ENCODE measurements at regions not wholly inside any gene's neighbourhood (a gene's known extent, or its start where the extent isn't known, plus 50 kb on each side); places are given as distances from the start of the nearest gene placed in this dataset.
"Not testable (repeated sequence)": the region's sequence is repeated elsewhere in the genome, so short reads cannot be mapped to it uniquely, and the experiment has no call there.

- Histone ChIP-seq H2AFZ (no peak overlapping the region), H3K79me2 (no peaks in the 10 kb centered on the region), H3K9ac (no peak overlapping the region), H3K4me3 (ENCODE audit: low read depth, low read length) (no peak overlapping the region), H3K4me2 (ENCODE audit: low read length) (no peak overlapping the region), H3K36me3 (ENCODE audit: control insufficient read depth, insufficient read depth, low read length) (no peaks in the 10 kb centered on the region), H3K4me1 (no peaks in the 10 kb centered on the region), H3K27ac (no peak overlapping the region), H3K9me3 (ENCODE audit: control insufficient read depth, low read length) (no peaks in the 10 kb centered on the region), H3K27me3 (ENCODE audit: control insufficient read depth, insufficient read depth, low read length) (no peaks in the 10 kb centered on the region)
- no peak for TF ChIP-seq CTCF (IDR thresholded peaks at IDR 0.05)
Measured at GRCh38 chr18:67455890-67456501, 60.5 kb downstream of the DSEL start.

GRCh38 chr18:67453901-67454300 lies 62.6 kb downstream of the DSEL start:
- H3K4me3 ChIP-seq (ENCODE audit: low read depth, low read length) = no peak overlapping the region
- H3K9ac ChIP-seq = no peak overlapping the region
- H3K36me3 ChIP-seq (ENCODE audit: control insufficient read depth, insufficient read depth, low read length) = no peaks in the 10 kb centered on the region
- TF ChIP-seq CTCF (IDR thresholded peaks at IDR 0.05) = no peak
- H3K9me3 ChIP-seq (ENCODE audit: control insufficient read depth, low read length) = no peaks in the 10 kb centered on the region
- no peaks in the 10 kb centered on the region for H3K4me1 ChIP-seq
- H3K27me3 ChIP-seq (ENCODE audit: control insufficient read depth, insufficient read depth, low read length) = no peaks in the 10 kb centered on the region
- H3K79me2 ChIP-seq = no peaks in the 10 kb centered on the region
- H3K4me2 ChIP-seq (ENCODE audit: low read length) = no peak overlapping the region
- no peak overlapping the region for H3K27ac ChIP-seq
- H2AFZ ChIP-seq = no peak overlapping the region

- no peak overlapping the region for H3K4me2 ChIP-seq (ENCODE audit: low read length)
- no peaks in the 10 kb centered on the region for H3K79me2 ChIP-seq
- H3K4me1 ChIP-seq = no peaks in the 10 kb centered on the region
- H3K36me3 ChIP-seq (ENCODE audit: control insufficient read depth, insufficient read depth, low read length) = no peaks in the 10 kb centered on the region
- no peak for TF ChIP-seq CTCF (IDR thresholded peaks at IDR 0.05)
- H2AFZ ChIP-seq = no peak overlapping the region
- no peaks in the 10 kb centered on the region for H3K9me3 ChIP-seq (ENCODE audit: control insufficient read depth, low read length)
- no peaks in the 10 kb centered on the region for H3K27me3 ChIP-seq (ENCODE audit: control insufficient read depth, insufficient read depth, low read length)
- no peak overlapping the region for H3K4me3 ChIP-seq (ENCODE audit: low read depth, low read length)
- H3K9ac ChIP-seq = no peak overlapping the region
- no peak overlapping the region for H3K27ac ChIP-seq
Measured at GRCh38 chr18:67451960-67452359, 64.6 kb downstream of the DSEL start.

GRCh38 chr18:67451101-67451500 lies 65.4 kb downstream of the DSEL start:
- not testable (repeated sequence) for H3K4me3 ChIP-seq (ENCODE audit: low read depth, low read length); H3K79me2 ChIP-seq; H3K4me2 ChIP-seq (ENCODE audit: low read length); H3K27ac ChIP-seq; H3K27me3 ChIP-seq (ENCODE audit: control insufficient read depth, insufficient read depth, low read length); H3K4me1 ChIP-seq; H3K9ac ChIP-seq; H3K9me3 ChIP-seq (ENCODE audit: control insufficient read depth, low read length); H3K36me3 ChIP-seq (ENCODE audit: control insufficient read depth, insufficient read depth, low read length); H2AFZ ChIP-seq

GRCh38 chr18:67433971-67434370 lies 82.5 kb downstream of the DSEL start:
- Histone ChIP-seq H3K4me2 (ENCODE audit: low read length) (no peak overlapping the region), H3K79me2 (no peaks in the 10 kb centered on the region), H2AFZ (no peak overlapping the region), H3K27me3 (ENCODE audit: control insufficient read depth, insufficient read depth, low read length) (no peaks in the 10 kb centered on the region), H3K36me3 (ENCODE audit: control insufficient read depth, insufficient read depth, low read length) (no peaks in the 10 kb centered on the region), H3K9me3 (ENCODE audit: control insufficient read depth, low read length) (no peaks in the 10 kb centered on the region), H3K9ac (no peak overlapping the region), H3K27ac (no peak overlapping the region), H3K4me1 (no peaks in the 10 kb centered on the region), H3K4me3 (ENCODE audit: low read depth, low read length) (no peak overlapping the region)
- TF ChIP-seq CTCF (IDR thresholded peaks at IDR 0.05) = no peak
